ENCODE measurements at regions not wholly inside any gene's neighbourhood (a gene's known extent, or its start where the extent isn't known, plus 50 kb on each side); places are given as distances from the start of the nearest gene placed in this dataset.

DNA sequence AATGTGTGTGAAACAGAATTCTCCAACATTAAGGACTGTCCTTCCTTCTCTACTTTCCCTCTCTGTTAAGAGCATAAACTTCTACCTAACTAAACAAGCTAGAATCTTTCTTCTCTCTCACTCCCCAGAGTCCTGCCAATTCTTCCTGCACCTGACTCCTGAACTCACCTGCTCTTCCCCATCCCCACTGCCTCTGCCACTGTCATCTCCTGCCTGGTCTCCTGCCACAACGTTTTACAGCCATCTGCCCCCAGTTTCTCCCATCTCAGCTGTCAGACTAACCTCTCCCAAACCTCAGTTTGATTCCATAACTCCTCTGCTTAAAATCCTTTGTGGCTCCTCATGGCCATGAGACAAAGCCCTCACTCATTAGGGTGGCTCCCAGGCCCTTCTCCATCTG lies 119.8 kb upstream of the FOXN2 start:
- no peak overlapping the region for H3K4me3 ChIP-seq (replicated peaks; ENCODE audit: insufficient read depth, low read length)
- no peak overlapping the region for H3K27ac ChIP-seq (replicated peaks)
- H3K27me3 ChIP-seq (ENCODE audit: insufficient read depth, poor library complexity, severe bottlenecking), result no peaks in the 10 kb centered on the region
- no peak for DNase-seq (ENCODE audit: low read depth in 1 of 2, low spot score in 1 of 2)
- TF ChIP-seq GABPA (IDR thresholded peaks at IDR 0.05; ENCODE audit: low read depth) (no peak), POLR2AphosphoS5 (IDR thresholded peaks at IDR 0.05; ENCODE audit: low read depth) (no peak), CTCF (IDR thresholded peaks at IDR 0.05; ENCODE audit: insufficient read depth, low read length) (no peak), SPI1 (IDR thresholded peaks at IDR 0.05; ENCODE audit: borderline replicate concordance, low read depth) (no peak)
- TF ChIP-seq, protein P1, sequence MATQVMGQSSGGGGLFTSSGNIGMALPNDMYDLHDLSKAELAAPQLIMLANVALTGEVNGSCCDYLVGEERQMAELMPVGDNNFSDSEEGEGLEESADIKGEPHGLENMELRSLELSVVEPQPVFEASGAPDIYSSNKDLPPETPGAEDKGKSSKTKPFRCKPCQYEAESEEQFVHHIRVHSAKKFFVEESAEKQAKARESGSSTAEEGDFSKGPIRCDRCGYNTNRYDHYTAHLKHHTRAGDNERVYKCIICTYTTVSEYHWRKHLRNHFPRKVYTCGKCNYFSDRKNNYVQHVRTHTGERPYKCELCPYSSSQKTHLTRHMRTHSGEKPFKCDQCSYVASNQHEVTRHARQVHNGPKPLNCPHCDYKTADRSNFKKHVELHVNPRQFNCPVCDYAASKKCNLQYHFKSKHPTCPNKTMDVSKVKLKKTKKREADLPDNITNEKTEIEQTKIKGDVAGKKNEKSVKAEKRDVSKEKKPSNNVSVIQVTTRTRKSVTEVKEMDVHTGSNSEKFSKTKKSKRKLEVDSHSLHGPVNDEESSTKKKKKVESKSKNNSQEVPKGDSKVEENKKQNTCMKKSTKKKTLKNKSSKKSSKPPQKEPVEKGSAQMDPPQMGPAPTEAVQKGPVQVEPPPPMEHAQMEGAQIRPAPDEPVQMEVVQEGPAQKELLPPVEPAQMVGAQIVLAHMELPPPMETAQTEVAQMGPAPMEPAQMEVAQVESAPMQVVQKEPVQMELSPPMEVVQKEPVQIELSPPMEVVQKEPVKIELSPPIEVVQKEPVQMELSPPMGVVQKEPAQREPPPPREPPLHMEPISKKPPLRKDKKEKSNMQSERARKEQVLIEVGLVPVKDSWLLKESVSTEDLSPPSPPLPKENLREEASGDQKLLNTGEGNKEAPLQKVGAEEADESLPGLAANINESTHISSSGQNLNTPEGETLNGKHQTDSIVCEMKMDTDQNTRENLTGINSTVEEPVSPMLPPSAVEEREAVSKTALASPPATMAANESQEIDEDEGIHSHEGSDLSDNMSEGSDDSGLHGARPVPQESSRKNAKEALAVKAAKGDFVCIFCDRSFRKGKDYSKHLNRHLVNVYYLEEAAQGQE (IDR thresholded peaks at IDR 0.05; ENCODE audit: insufficient replicate concordance, low read depth), result no peak

DNA sequence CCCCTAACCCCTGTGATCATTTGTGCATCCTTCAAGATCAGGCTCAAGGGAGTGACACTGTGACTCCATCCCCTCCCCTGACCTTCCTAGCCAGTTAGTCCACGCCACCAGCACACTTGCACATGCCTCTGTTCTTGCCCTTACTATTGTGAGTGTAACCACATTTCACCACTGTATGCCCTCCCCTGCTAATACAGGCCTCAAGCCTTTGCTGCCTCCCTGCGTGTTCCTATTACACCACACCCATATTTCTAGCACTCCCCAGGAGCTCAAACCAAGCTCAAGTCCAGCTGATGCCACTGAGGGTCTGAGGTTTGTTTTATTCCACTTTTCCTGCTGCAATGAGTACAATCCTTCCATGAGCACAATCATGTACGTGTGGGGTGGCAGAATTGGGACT lies 119.3 kb upstream of the FOXN2 start:
- no peak for DNase-seq (ENCODE audit: low read depth in 1 of 2, low spot score in 1 of 2)
- H3K4me3 ChIP-seq (replicated peaks; ENCODE audit: insufficient read depth, low read length), result no peak overlapping the region
- H3K27me3 ChIP-seq (ENCODE audit: insufficient read depth, poor library complexity, severe bottlenecking), result no peaks in the 10 kb centered on the region
- H3K27ac ChIP-seq (replicated peaks), result no peak overlapping the region
- TF ChIP-seq, protein P1 (IDR thresholded peaks at IDR 0.05; ENCODE audit: insufficient replicate concordance, low read depth), result no peak
- TF ChIP-seq GABPA (IDR thresholded peaks at IDR 0.05; ENCODE audit: low read depth) (no peak), POLR2AphosphoS5 (IDR thresholded peaks at IDR 0.05; ENCODE audit: low read depth) (no peak), CTCF (IDR thresholded peaks at IDR 0.05; ENCODE audit: insufficient read depth, low read length) (no peak), SPI1 (IDR thresholded peaks at IDR 0.05; ENCODE audit: borderline replicate concordance, low read depth) (no peak)

- Histone ChIP-seq H3K4me3 (replicated peaks; ENCODE audit: insufficient read depth, low read length) (no peak overlapping the region), H3K27ac (replicated peaks) (no peak overlapping the region), H3K27me3 (ENCODE audit: insufficient read depth, poor library complexity, severe bottlenecking) (no peaks in the 10 kb centered on the region)
- DNase-seq (ENCODE audit: low read depth in 1 of 2, low spot score in 1 of 2), result no peak
- TF ChIP-seq POLR2AphosphoS5 (IDR thresholded peaks at IDR 0.05; ENCODE audit: low read depth), result no peak
- no peak for TF ChIP-seq GABPA (IDR thresholded peaks at IDR 0.05; ENCODE audit: low read depth)
- TF ChIP-seq SPI1 (IDR thresholded peaks at IDR 0.05; ENCODE audit: borderline replicate concordance, low read depth), result no peak
- TF ChIP-seq, protein P1 (IDR thresholded peaks at IDR 0.05; ENCODE audit: insufficient replicate concordance, low read depth), result no peak
- no peak for TF ChIP-seq CTCF (IDR thresholded peaks at IDR 0.05; ENCODE audit: insufficient read depth, low read length)
Measured at GRCh38 chr2:48197618-48198017, 116.9 kb upstream of the FOXN2 start.
